GM12892 (cell line): ENCODE measurements at regions not wholly inside any gene's neighbourhood (a gene's known extent, or its start where the extent isn't known, plus 50 kb on each side); places are given as distances from the start of the nearest gene placed in this dataset.

Source experiments
- POLR2A ChIP-seq: IDR thresholded peaks from 2 replicates; pipeline ENCODE4 v1.6.1; 2011; ENCODE audit warnings: low read depth, low read length, control low read depth
- POLR2AphosphoS5 ChIP-seq: IDR thresholded peaks from 2 replicates; pipeline ENCODE4 v1.6.1; 2011; ENCODE audit warnings: low read depth, low read length, control low read depth
- TAF1 ChIP-seq: IDR thresholded peaks from 2 replicates; pipeline ENCODE4 v1.6.1; 2011; ENCODE audit warnings: low read depth, mild to moderate bottlenecking, control low read depth, low read length, borderline replicate concordance

DNA sequence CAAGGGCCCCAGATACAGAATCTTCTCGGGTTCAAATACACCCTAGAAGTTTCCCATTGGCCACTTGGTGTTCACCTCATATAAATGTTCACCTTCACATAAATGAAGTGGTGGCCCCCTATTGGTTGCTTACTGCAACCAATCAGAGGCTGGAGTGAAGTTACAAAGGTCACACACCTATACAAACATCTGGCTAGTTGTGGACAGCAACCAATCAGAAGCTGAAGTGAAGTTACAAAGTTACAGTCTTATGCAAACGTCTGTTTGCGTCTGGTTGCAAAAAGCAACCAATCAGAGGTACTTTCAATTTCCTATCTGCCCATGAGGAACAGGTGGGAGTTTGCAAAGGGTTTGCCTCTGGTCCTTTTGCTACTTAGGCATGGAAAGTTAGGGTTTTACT lies 206.5 kb upstream of the BMP2 start:
- TF ChIP-seq POLR2AphosphoS5 (no peak), POLR2A (no peak), TAF1 (no peak)
